ENCODE measurements at regions not wholly inside any gene's neighbourhood (a gene's known extent, or its start where the extent isn't known, plus 50 kb on each side); places are given as distances from the start of the nearest gene placed in this dataset.

- Histone ChIP-seq H3K79me2 (ENCODE audit: low read depth) (no peaks in the 10 kb centered on the region), H3K36me3 (ENCODE audit: low read depth) (no peaks in the 10 kb centered on the region), H3K9me3 (ENCODE audit: insufficient read depth, low read depth) (peaks cover 20% of the 10 kb centered on the region), H3K27ac (no peak overlapping the region), H3K4me2 (no peak overlapping the region), H3F3A (ENCODE audit: insufficient read depth, low read depth) (no peaks in the 10 kb centered on the region), H3K4me1 (replicated peaks; ENCODE audit: insufficient read depth) (no peaks in the 10 kb centered on the region), H4K20me1 (ENCODE audit: insufficient read depth) (no peaks in the 10 kb centered on the region), H3K9me2 (ENCODE audit: insufficient read depth) (no peaks in the 10 kb centered on the region), H3K4me3 (no peak overlapping the region), H3K27me3 (ENCODE audit: insufficient read depth, low read depth) (no peaks in the 10 kb centered on the region), H2AFZ (no peak overlapping the region)
- CTCF ChIA-PET: interaction anchor here (0.6 to 0.9 kb wide), 2 partner anchors 103 to 223 kb away, joined by 3 to 4 read pairs; no protein-coding TSS in a partner anchor
- intact Hi-C loops (cut with micrococcal nuclease; ENCODE audit: unreplicated experiment): no loop called here
- BruUV-seq (replicated peaks): no TSS peak
- POLR2A ChIA-PET (ENCODE audit: unreplicated experiment): no interaction called here
- peak; percentile 12 to 34 for DNase-seq
- TF ChIP-seq CTCF (conservative IDR thresholded peaks at IDR 0.05): peak; percentile 55
- no peak for TF ChIP-seq EZH2 (IDR thresholded peaks at IDR 0.05; ENCODE audit: low read depth)
These were observed 301.2 kb upstream of the CDIN1 start for GRCh38 chr15:36278219-36278618.

- POLR2A ChIA-PET (ENCODE audit: unreplicated experiment): no interaction called here
- Histone ChIP-seq H4K20me1 (ENCODE audit: insufficient read depth) (no peaks in the 10 kb centered on the region), H3K9me2 (ENCODE audit: insufficient read depth) (no peaks in the 10 kb centered on the region), H3F3A (ENCODE audit: insufficient read depth, low read depth) (no peaks in the 10 kb centered on the region), H3K27me3 (ENCODE audit: insufficient read depth, low read depth) (no peaks in the 10 kb centered on the region), H3K4me3 (no peak overlapping the region), H3K9me3 (ENCODE audit: insufficient read depth, low read depth) (peaks cover 16% of the 10 kb centered on the region; the same call in 1 of the 2 replicates), H3K4me1 (replicated peaks; ENCODE audit: insufficient read depth) (no peaks in the 10 kb centered on the region), H3K36me3 (ENCODE audit: low read depth) (no peaks in the 10 kb centered on the region), H2AFZ (no peak overlapping the region), H3K27ac (no peak overlapping the region), H3K79me2 (ENCODE audit: low read depth) (no peaks in the 10 kb centered on the region), H3K4me2 (no peak overlapping the region)
- intact Hi-C loops (cut with micrococcal nuclease; ENCODE audit: unreplicated experiment): no loop called here
- CTCF ChIA-PET: no interaction called here
- TF ChIP-seq CTCF (conservative IDR thresholded peaks at IDR 0.05) (no peak), EZH2 (IDR thresholded peaks at IDR 0.05; ENCODE audit: low read depth) (no peak)
- DNase-seq: no peak
- no TSS peak for BruUV-seq (replicated peaks)
These were observed 296.6 kb upstream of the CDIN1 start for GRCh38 chr15:36282821-36283220.

GRCh38 chr15:36284911-36285310 lies 294.5 kb upstream of the CDIN1 start:
- no peak overlapping the region for H3K4me2 ChIP-seq
- CTCF ChIA-PET: no interaction called here
- H3K9me3 ChIP-seq (ENCODE audit: insufficient read depth, low read depth): peaks cover 6% of the 10 kb centered on the region; the same call in 1 of the 2 replicates
- no peaks in the 10 kb centered on the region for H3K9me2 ChIP-seq (ENCODE audit: insufficient read depth)
- no peaks in the 10 kb centered on the region for H3K4me1 ChIP-seq (replicated peaks; ENCODE audit: insufficient read depth)
- TF ChIP-seq EZH2 (IDR thresholded peaks at IDR 0.05; ENCODE audit: low read depth) (no peak), CTCF (conservative IDR thresholded peaks at IDR 0.05) (no peak)
- intact Hi-C loops (cut with micrococcal nuclease; ENCODE audit: unreplicated experiment): no loop called here
- no peaks in the 10 kb centered on the region for H3K27me3 ChIP-seq (ENCODE audit: insufficient read depth, low read depth)
- POLR2A ChIA-PET (ENCODE audit: unreplicated experiment): no interaction called here
- H3K79me2 ChIP-seq (ENCODE audit: low read depth): no peaks in the 10 kb centered on the region
- no TSS peak for BruUV-seq (replicated peaks)
- H3K36me3 ChIP-seq (ENCODE audit: low read depth): no peaks in the 10 kb centered on the region
- H3K27ac ChIP-seq: no peak overlapping the region
- H4K20me1 ChIP-seq (ENCODE audit: insufficient read depth): no peaks in the 10 kb centered on the region
- H3F3A ChIP-seq (ENCODE audit: insufficient read depth, low read depth): no peaks in the 10 kb centered on the region
- H2AFZ ChIP-seq: no peak overlapping the region
- DNase-seq: no peak
- H3K4me3 ChIP-seq: no peak overlapping the region

Measured in PC-9 (cell line).